Lung (tissue), 11 donors: ENCODE measurements at regions not wholly inside any gene's neighbourhood (a gene's known extent, or its start where the extent isn't known, plus 50 kb on each side); places are given as distances from the start of the nearest gene placed in this dataset.

Source experiments
- ATAC-seq: fragments of 200-7000 bp; cut with Tn5 transposase; one replicate; pipeline ENCODE4 v1.9.1; 2020; ENCODE audit warnings: moderate number of reproducible peaks; ENCODE audit not compliant: insufficient read depth, low FRiP score
- DNase-seq, 3 donors: peaks; one replicate each; pipeline ENCODE4 v3.0.0-alpha.2; 2013 to 2017
- H3K27ac ChIP-seq, 2 donors: one replicate each; pipeline ENCODE4 v1.5.1; 2013; ENCODE audit warnings: mild to moderate bottlenecking in 2 of 2, moderate library complexity in 2 of 2, control low read depth in 1 of 2, inconsistent platforms in 1 of 2, low read depth in 1 of 2, low read length in 1 of 2
- H3K27me3 ChIP-seq, 3 donors: one replicate each; pipeline ENCODE4 v1.5.1; 2013; ENCODE audit warnings: low read length in 2 of 3; ENCODE audit not compliant: control insufficient read depth in 3 of 3, insufficient read depth in 3 of 3
- H3K36me3 ChIP-seq, 4 donors: one replicate each; pipeline ENCODE4 v1.5.1; 2013; ENCODE audit warnings: low read length in 4 of 4, mild to moderate bottlenecking in 1 of 4, moderate library complexity in 1 of 4; ENCODE audit not compliant: control insufficient read depth in 4 of 4, insufficient read depth in 4 of 4
- H3K4me1 ChIP-seq, 5 donors: one replicate each; pipeline ENCODE4 v1.5.1; 2013; ENCODE audit warnings: low read length in 5 of 5, mild to moderate bottlenecking in 2 of 5, moderate library complexity in 1 of 5; ENCODE audit not compliant: control insufficient read depth in 5 of 5, insufficient read depth in 5 of 5
- H3K4me3 ChIP-seq: one replicate; pipeline ENCODE4 v1.5.1; 2013; ENCODE audit warnings: mild to moderate bottlenecking, control low read depth, moderate library complexity
- H3K9ac ChIP-seq, 2 donors: one replicate each; pipeline ENCODE4 v1.5.1; 2013; ENCODE audit warnings: low read length in 2 of 2, control low read depth in 1 of 2; ENCODE audit not compliant: insufficient read depth in 1 of 2
- H3K9me3 ChIP-seq, 4 donors: one replicate each; pipeline ENCODE4 v1.5.1; 2013; ENCODE audit warnings: low read length in 3 of 4, mild to moderate bottlenecking in 1 of 4, moderate library complexity in 1 of 4; ENCODE audit not compliant: control insufficient read depth in 4 of 4, insufficient read depth in 3 of 4
- WGBS, 2 donors: extraction: QIAGEN DNeasy Blood & Tissue Kit; methylation state at CpG; one replicate each; pipeline ENCODE4 v1.1.7; 2013; 5-methylcytosine and 5-hydroxymethylcytosine counted together
- TF ChIP-seq, protein P1 (sequence below): IDR thresholded peaks from 2 replicates; pipeline ENCODE4 v1.5.1; 2012; ENCODE audit warnings: mild to moderate bottlenecking; ENCODE audit errors: control extremely low read depth, extremely low read depth
- donor health status: control.
- donor health status: control.
- donor health status: Bipolar disorder and iron deficiency.
- donor health status: healthy.
- donor health status: DM: yes; HTN: yes; CAD: no.

DNA sequence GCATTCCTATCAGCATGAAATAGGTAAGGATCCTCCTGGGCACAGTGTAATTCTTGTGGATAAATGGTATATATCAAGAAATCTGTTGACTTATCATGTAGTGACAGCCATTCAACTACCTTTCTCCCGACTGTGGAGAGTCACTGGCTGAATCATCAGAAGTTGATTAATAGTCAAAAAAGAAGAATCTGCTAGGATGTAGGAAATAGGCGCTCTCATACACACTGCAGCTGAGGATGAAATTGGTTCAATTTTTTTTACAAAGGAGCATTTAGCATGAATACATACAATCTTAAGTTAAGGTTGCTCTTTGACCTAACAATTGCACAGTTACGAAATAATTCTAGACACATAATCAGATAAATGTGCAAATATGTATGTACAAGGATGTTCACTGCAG, 486.8 kb downstream of the ADGRL2 start:
- H3K4me1 ChIP-seq, result no peaks in the 10 kb centered on the region
- TF ChIP-seq, protein P1, sequence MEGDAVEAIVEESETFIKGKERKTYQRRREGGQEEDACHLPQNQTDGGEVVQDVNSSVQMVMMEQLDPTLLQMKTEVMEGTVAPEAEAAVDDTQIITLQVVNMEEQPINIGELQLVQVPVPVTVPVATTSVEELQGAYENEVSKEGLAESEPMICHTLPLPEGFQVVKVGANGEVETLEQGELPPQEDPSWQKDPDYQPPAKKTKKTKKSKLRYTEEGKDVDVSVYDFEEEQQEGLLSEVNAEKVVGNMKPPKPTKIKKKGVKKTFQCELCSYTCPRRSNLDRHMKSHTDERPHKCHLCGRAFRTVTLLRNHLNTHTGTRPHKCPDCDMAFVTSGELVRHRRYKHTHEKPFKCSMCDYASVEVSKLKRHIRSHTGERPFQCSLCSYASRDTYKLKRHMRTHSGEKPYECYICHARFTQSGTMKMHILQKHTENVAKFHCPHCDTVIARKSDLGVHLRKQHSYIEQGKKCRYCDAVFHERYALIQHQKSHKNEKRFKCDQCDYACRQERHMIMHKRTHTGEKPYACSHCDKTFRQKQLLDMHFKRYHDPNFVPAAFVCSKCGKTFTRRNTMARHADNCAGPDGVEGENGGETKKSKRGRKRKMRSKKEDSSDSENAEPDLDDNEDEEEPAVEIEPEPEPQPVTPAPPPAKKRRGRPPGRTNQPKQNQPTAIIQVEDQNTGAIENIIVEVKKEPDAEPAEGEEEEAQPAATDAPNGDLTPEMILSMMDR, result no peak
- no peak overlapping the region for H3K4me3 ChIP-seq
- no peaks in the 10 kb centered on the region for H3K36me3 ChIP-seq
- peaks cover 0 to 2% (median 0%) of the 10 kb centered on the region in 4 donors for H3K9me3 ChIP-seq
- WGBS, 2 donors, result 86 to 87% methylated on average over 3 of the region's 3 CpGs
- ATAC-seq (no peak), DNase-seq (no peak)
- H3K9ac ChIP-seq, result no peak overlapping the region
- no peak overlapping the region for H3K27ac ChIP-seq
- H3K27me3 ChIP-seq, result no peaks in the 10 kb centered on the region

DNA sequence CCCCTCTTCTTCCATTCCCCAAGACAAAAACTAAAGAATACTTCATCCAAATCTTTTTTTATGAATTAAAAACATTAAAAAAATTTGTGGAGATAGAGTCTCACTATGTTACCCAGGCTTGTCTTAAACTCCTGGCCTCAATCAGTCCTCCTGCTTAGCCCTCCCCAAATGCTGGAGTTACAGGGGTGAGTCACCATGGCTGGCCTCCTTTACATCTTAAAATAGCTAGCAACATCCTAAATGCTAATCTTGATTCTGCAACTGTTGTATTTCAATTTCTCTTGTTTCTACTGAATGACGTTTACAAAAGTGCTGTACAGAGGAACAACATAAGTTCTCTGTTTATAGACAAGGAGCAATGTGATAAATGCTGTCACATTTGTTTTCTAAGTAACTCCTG, 483.5 kb downstream of the ADGRL2 start:
- Histone ChIP-seq H3K27ac (no peak overlapping the region), H3K9me3 (peaks cover 0 to 1% (median 0%) of the 10 kb centered on the region in 4 donors), H3K4me1 (no peaks in the 10 kb centered on the region), H3K36me3 (no peaks in the 10 kb centered on the region), H3K9ac (no peak overlapping the region), H3K4me3 (no peak overlapping the region), H3K27me3 (no peaks in the 10 kb centered on the region)
- WGBS, 2 donors, result 67 to 73% methylated on average over 1 of the region's 1 CpG
- ATAC-seq, result no peak
- TF ChIP-seq, protein P1, result no peak
- DNase-seq, result no peak

DNA sequence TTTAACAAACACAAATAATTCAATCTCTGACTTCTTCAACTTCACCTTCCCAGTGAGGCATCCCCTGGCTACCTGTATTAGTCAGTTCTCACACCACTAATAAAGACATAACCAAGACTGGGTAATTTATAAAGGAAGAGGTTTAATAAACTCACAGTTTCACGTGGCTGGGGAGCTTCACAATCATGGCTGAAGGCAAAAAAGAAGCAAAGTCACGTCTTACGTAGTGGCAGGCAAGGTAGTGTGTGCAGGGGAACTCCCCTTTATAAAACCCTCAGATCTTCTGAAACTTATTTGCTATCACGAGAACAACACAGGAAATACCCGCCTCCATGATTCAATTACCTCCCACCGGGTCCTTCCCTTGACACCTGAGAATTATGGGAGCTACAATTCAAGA, 478.5 kb downstream of the ADGRL2 start:
- H3K4me1 ChIP-seq, result no peaks in the 10 kb centered on the region
- no peaks in the 10 kb centered on the region for H3K9me3 ChIP-seq
- no peak overlapping the region for H3K27ac ChIP-seq
- TF ChIP-seq, protein P1, result no peak
- no peak for ATAC-seq
- H3K9ac ChIP-seq, result no peak overlapping the region
- no peaks in the 10 kb centered on the region for H3K27me3 ChIP-seq
- no peak overlapping the region for H3K4me3 ChIP-seq
- H3K36me3 ChIP-seq, result no peaks in the 10 kb centered on the region
- no peak for DNase-seq
- WGBS, 2 donors, result 71 to 89% methylated on average over 6 of the region's 6 CpGs

DNA sequence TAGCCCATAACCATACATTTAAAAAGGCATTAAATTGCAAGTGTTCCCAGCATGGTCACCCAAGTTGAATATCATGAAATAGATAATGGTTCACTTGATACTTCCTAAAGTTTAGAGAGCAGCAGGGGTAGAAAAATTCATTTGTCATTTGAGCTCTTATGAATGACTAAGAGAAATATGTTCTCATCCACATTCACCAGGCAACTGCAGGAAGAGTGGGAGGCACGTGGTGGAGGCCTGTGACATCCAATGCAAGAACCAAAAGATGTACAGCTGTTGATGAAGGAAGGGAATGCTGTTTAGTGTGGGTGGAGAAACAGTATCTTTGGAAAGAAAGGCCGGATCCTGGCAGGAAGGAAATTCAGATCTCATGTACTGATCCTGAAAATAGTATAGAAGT, 473.1 kb downstream of the ADGRL2 start:
- Histone ChIP-seq H3K27ac (no peak overlapping the region), H3K4me3 (no peak overlapping the region), H3K4me1 (no peaks in the 10 kb centered on the region), H3K9me3 (no peaks in the 10 kb centered on the region), H3K27me3 (no peaks in the 10 kb centered on the region), H3K9ac (no peak overlapping the region), H3K36me3 (no peaks in the 10 kb centered on the region)
- TF ChIP-seq, protein P1, result no peak
- 62 to 78% methylated on average over 2 of the region's 2 CpGs for WGBS, 2 donors
- ATAC-seq (no peak), DNase-seq (no peak)
